ENCODE measurements at regions not wholly inside any gene's neighbourhood (a gene's known extent, or its start where the extent isn't known, plus 50 kb on each side); places are given as distances from the start of the nearest gene placed in this dataset.

- Mint-ChIP-seq H3K9me3 (no peaks in the 10 kb centered on the region), H3K27me3 (ENCODE audit: insufficient read depth) (no peaks in the 10 kb centered on the region; the same call in 1 of the 2 replicates), H3K4me3 (no peak overlapping the region), H3K4me1 (ENCODE audit: low read depth) (peaks cover 6% of the 10 kb centered on the region; the same call in 1 of the 2 replicates), H3K27ac (no peak overlapping the region), H3K36me3 (ENCODE audit: low read depth) (no peaks in the 10 kb centered on the region)
- no peak for DNase-seq
- TF ChIP-seq CTCF (IDR thresholded peaks at IDR 0.05): no peak
Measured at GRCh38 chr16:64880006-64880405, 241.9 kb downstream of the CDH11 start.

DNA sequence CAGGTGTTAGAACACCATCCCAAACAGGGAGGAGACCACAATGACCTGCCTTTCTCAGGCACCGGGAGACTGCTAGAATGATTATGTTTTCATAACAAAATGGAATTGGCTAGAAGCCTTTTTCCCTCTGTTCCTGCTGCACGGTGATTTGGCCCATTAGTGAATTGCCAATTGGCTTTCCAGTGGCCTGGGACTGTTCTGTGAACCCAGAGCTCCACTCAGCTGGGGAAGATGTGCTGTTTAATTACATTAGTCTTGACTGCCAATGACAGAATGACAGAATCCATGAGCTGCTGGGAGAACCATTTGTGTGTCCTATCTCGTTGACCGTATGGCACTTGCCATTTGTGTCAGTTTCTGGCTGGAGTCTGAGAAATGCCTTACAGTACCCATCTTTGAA lies 242.9 kb downstream of the CDH11 start:
- H3K9me3 Mint-ChIP-seq: no peaks in the 10 kb centered on the region
- no peak overlapping the region for H3K27ac Mint-ChIP-seq
- H3K4me3 Mint-ChIP-seq: no peak overlapping the region
- H3K4me1 Mint-ChIP-seq (ENCODE audit: low read depth): peaks cover 6% of the 10 kb centered on the region; the same call in 1 of the 2 replicates
- no peaks in the 10 kb centered on the region for H3K36me3 Mint-ChIP-seq (ENCODE audit: low read depth)
- TF ChIP-seq CTCF (IDR thresholded peaks at IDR 0.05): no peak
- H3K27me3 Mint-ChIP-seq (ENCODE audit: insufficient read depth): no peaks in the 10 kb centered on the region; the same call in 1 of the 2 replicates
- no peak for DNase-seq

DNA sequence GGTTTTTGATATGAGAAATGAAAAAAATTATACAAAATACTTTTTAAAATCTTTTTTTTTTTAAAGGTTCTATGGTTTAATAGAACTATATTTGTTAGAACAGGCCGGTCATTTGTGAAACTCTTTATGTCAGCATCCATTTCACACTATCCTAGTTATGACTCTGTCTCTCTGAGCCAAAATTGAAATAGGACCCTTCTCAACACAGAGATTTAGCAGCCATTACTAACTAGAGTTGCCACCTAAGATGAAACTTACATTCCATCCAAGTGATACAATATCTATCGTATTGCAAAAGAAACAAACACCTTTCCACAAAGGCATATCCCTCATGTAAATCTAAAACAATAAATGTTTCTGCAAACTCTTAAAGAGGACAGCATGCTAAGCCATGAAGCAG lies 249.8 kb downstream of the CDH11 start:
- H3K27me3 Mint-ChIP-seq (ENCODE audit: insufficient read depth): no peaks in the 10 kb centered on the region
- DNase-seq: no peak
- TF ChIP-seq CTCF (IDR thresholded peaks at IDR 0.05): no peak

GRCh38 chr16:64870859-64871258 lies 251.0 kb downstream of the CDH11 start:
- Mint-ChIP-seq H3K27ac (no peak overlapping the region), H3K4me1 (ENCODE audit: low read depth) (peaks cover 6% of the 10 kb centered on the region; the same call in 1 of the 2 replicates), H3K4me3 (no peak overlapping the region), H3K36me3 (ENCODE audit: low read depth) (no peaks in the 10 kb centered on the region), H3K27me3 (ENCODE audit: insufficient read depth) (no peaks in the 10 kb centered on the region), H3K9me3 (no peaks in the 10 kb centered on the region)
- TF ChIP-seq CTCF (IDR thresholded peaks at IDR 0.05): no peak
- no peak for DNase-seq

More for the DNA sequence above, 249.8 kb downstream of the CDH11 start:
- H3K4me1 Mint-ChIP-seq (ENCODE audit: low read depth): peaks cover 6% of the 10 kb centered on the region; the same call in 1 of the 2 replicates
- H3K27ac Mint-ChIP-seq: no peak overlapping the region
- no peaks in the 10 kb centered on the region for H3K36me3 Mint-ChIP-seq (ENCODE audit: low read depth)
- no peak overlapping the region for H3K4me3 Mint-ChIP-seq
- H3K9me3 Mint-ChIP-seq: no peaks in the 10 kb centered on the region

DNA sequence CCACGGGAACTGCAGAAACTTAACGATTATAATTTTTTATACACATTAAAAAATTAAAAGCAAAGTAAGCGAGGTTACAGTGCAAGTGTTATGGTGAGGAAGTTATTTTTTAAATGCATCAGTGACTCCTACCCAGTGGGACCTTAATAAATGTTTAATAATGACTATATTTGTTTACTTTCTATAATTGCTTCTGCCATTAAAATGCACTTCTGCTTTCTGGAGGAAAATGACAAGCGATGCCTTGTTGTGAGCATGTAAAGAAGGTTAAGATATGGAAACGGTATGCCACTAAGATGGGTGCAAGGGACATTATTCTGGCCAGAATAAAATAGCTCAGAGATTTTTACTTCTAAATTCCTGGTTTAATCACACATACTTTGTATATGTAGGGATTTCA lies 252.1 kb downstream of the CDH11 start:
- TF ChIP-seq CTCF (IDR thresholded peaks at IDR 0.05): no peak
- Mint-ChIP-seq H3K27me3 (ENCODE audit: insufficient read depth) (no peaks in the 10 kb centered on the region), H3K36me3 (ENCODE audit: low read depth) (no peaks in the 10 kb centered on the region)

DNA sequence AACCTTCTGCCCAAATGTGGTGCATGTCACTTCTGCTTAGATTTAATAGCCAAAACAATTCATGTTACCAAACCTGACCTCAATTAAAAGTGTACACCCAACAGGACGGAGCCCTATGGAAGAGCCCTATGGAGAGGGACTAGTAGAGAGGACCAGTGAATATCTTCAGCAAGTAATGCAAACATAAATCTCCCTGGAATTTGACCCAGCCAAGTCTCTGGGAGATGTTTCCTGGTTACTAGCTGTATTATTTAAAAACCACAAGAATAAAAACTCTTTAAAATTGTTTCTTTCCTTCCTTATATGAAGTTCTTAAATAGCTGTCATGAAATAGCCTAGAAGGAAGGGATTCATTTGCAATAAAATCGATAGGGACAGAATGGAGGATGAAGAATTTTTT lies 255.8 kb downstream of the CDH11 start:
- H3K27me3 Mint-ChIP-seq (ENCODE audit: insufficient read depth): no peaks in the 10 kb centered on the region
- H3K4me3 Mint-ChIP-seq: no peak overlapping the region
- H3K9me3 Mint-ChIP-seq: no peaks in the 10 kb centered on the region
- DNase-seq: no peak
- peaks cover 6% of the 10 kb centered on the region; the same call in 1 of the 2 replicates for H3K4me1 Mint-ChIP-seq (ENCODE audit: low read depth)
- no peak overlapping the region for H3K27ac Mint-ChIP-seq
- H3K36me3 Mint-ChIP-seq (ENCODE audit: low read depth): no peaks in the 10 kb centered on the region
- TF ChIP-seq CTCF (IDR thresholded peaks at IDR 0.05): no peak

More for the DNA sequence above, 252.1 kb downstream of the CDH11 start:
- DNase-seq: no peak
- H3K9me3 Mint-ChIP-seq: no peaks in the 10 kb centered on the region
- H3K4me3 Mint-ChIP-seq: no peak overlapping the region
- H3K4me1 Mint-ChIP-seq (ENCODE audit: low read depth): peaks cover 6% of the 10 kb centered on the region; the same call in 1 of the 2 replicates
- no peak overlapping the region for H3K27ac Mint-ChIP-seq

All from HFFc6 (cell line).